ENCODE measurements at regions not wholly inside any gene's neighbourhood (a gene's known extent, or its start where the extent isn't known, plus 50 kb on each side); places are given as distances from the start of the nearest gene placed in this dataset.
"Not testable (repeated sequence)": the region's sequence is repeated elsewhere in the genome, so short reads cannot be mapped to it uniquely, and the experiment has no call there.

DNA sequence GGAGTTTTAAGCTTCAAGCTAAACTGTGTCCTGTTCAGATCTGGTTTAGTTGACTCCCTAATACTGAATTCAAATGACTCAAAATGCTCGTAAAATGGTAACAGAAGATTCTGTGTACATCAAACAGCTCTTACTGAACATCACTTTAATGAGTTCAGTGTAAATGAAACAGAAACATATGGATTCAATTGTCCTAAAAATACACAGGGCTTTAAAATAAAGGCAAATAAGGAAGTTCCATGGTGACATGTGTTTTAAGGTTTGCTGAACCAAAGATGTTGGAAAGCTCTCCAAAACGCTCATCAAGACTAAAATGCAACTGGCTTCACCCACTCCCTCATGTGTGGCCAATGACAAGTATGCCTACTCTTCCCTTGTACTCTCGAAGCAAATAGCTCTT, 340.0 kb upstream of the PIK3R1 start:
- Histone ChIP-seq H3K36me3 (no peaks in the 10 kb centered on the region), H3K27me3 (replicated peaks; ENCODE audit: insufficient read depth) (no peaks in the 10 kb centered on the region), H3K27ac (no peak overlapping the region), H3K9me3 (no peaks in the 10 kb centered on the region), H3K4me1 (ENCODE audit: control insufficient read depth in 1 of 2, low read depth in 2 of 2) (peaks cover 7 to 23% of the 10 kb centered on the region in 2 donors), H3K4me3 (no peak overlapping the region)
- TF ChIP-seq, protein P1, sequence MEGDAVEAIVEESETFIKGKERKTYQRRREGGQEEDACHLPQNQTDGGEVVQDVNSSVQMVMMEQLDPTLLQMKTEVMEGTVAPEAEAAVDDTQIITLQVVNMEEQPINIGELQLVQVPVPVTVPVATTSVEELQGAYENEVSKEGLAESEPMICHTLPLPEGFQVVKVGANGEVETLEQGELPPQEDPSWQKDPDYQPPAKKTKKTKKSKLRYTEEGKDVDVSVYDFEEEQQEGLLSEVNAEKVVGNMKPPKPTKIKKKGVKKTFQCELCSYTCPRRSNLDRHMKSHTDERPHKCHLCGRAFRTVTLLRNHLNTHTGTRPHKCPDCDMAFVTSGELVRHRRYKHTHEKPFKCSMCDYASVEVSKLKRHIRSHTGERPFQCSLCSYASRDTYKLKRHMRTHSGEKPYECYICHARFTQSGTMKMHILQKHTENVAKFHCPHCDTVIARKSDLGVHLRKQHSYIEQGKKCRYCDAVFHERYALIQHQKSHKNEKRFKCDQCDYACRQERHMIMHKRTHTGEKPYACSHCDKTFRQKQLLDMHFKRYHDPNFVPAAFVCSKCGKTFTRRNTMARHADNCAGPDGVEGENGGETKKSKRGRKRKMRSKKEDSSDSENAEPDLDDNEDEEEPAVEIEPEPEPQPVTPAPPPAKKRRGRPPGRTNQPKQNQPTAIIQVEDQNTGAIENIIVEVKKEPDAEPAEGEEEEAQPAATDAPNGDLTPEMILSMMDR (IDR thresholded peaks at IDR 0.05) = no peak
- DNase-seq (ENCODE audit: low spot score) (no peak), ATAC-seq (ENCODE audit: insufficient number of reproducible peaks, low FRiP score, low read depth) (no peak)

DNA sequence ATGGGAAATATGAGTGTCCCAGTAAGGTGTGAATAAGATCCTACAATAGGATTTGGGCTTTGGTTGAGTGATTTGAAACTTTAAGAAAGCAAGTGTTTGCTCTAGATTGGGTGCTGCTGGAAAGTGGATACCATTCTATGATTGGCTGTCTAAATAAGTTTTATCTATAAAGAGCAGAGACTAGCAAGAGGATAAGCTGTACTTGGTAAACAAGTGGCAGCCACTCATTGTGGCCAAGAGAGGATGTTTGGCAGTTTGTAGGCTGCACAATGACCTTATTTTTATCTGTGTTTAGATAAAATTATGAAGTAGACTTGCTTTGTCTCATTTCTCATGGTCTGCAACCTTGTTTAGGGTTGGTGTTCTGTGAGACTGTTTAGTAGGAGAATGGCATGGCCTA, 341.6 kb upstream of the PIK3R1 start:
- no peaks in the 10 kb centered on the region for H3K27me3 ChIP-seq (replicated peaks; ENCODE audit: insufficient read depth)
- DNase-seq (ENCODE audit: low spot score) = no peak
- no peak for ATAC-seq (ENCODE audit: insufficient number of reproducible peaks, low FRiP score, low read depth)

DNA sequence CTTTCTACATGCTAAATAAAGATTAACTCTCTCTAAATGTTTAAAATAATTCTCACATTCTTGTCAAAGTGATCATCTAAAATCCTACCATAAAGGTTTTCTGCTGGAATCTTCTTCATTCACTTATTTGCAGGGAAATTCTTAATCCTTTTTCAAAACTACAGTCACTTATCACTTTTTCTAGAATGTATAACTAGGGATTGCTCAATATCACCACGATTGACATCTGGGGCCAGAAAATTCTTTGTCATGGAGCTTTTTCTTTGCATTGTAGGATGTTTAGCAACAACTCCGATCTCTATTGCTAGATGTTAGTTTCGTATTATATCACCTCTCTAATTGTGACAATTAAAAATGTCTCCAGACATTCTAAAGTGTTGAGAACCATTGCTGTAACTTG, 344.9 kb upstream of the PIK3R1 start:
- TF ChIP-seq, protein P1 (IDR thresholded peaks at IDR 0.05) = no peak
- Histone ChIP-seq H3K9me3 (no peaks in the 10 kb centered on the region), H3K36me3 (no peaks in the 10 kb centered on the region), H3K4me3 (no peak overlapping the region), H3K27ac (no peak overlapping the region), H3K27me3 (replicated peaks; ENCODE audit: insufficient read depth) (no peaks in the 10 kb centered on the region), H3K4me1 (ENCODE audit: control insufficient read depth in 1 of 2, low read depth in 2 of 2) (no peaks in the 10 kb centered on the region)
- DNase-seq (ENCODE audit: low spot score) (no peak), ATAC-seq (ENCODE audit: insufficient number of reproducible peaks, low FRiP score, low read depth) (no peak)

More for the DNA sequence above, 341.6 kb upstream of the PIK3R1 start:
- Histone ChIP-seq H3K36me3 (no peaks in the 10 kb centered on the region), H3K4me3 (no peak overlapping the region), H3K4me1 (ENCODE audit: control insufficient read depth in 1 of 2, low read depth in 2 of 2) (peaks cover 2 to 8% of the 10 kb centered on the region in 2 donors), H3K9me3 (no peaks in the 10 kb centered on the region), H3K27ac (no peak overlapping the region)
- TF ChIP-seq, protein P1 (IDR thresholded peaks at IDR 0.05) = no peak

DNA sequence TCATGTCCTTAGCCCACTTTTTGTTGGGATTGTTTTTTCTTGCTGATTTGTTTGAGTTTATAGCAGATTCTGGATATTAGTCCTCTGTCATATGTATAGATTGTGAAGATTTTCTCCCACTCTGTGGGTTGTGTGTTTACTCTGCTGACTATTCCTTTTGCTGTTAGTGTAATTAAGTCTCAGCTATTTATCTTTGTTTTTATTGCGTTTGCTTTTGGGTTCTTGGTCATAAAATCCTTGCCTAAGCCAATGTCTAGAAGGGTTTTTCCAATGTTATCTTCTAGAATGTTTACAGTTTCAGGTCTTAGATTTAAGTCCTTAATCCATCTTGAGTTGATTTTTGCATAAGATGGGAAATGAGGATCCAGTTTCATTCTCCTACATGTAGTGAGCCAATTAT, 351.2 kb upstream of the PIK3R1 start:
- ATAC-seq (ENCODE audit: insufficient number of reproducible peaks, low FRiP score, low read depth); H3K4me3 ChIP-seq; H3K27me3 ChIP-seq (replicated peaks; ENCODE audit: insufficient read depth); DNase-seq (ENCODE audit: low spot score); H3K9me3 ChIP-seq; H3K27ac ChIP-seq; H3K4me1 ChIP-seq (ENCODE audit: control insufficient read depth in 1 of 2, low read depth in 2 of 2); H3K36me3 ChIP-seq: not testable (repeated sequence)

DNA sequence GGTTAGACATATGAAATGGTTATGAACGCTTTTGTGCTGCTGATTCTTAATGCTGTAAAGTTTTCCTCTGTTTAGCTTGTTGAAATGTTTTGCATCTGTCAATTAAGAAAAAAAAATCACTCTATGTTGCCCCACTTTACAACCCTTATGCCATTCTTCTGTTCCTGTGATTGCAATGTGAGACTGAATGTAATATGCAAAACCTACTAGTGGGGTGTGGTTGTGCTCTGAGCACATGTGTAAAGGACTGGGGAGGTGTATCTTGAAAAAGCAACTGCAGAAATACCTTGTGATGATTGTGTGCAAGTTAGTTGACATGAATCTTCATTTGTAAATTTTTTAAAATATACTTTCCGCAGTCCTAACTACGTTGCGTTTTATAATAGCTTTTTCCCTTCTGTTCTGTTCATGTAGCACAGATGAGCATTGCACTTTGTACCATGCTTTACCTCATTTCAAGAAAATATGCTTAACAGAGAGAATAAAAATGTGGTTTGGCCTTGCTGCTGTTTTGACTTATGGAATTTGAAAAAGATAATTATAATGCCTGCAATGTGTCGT, 357.0 kb upstream of the PIK3R1 start:
- Histone ChIP-seq H3K4me3 (no peak overlapping the region), H3K9me3 (no peaks in the 10 kb centered on the region), H3K36me3 (no peaks in the 10 kb centered on the region), H3K4me1 (ENCODE audit: control insufficient read depth in 1 of 2, low read depth in 2 of 2) (no peaks in the 10 kb centered on the region), H3K27me3 (replicated peaks; ENCODE audit: insufficient read depth) (no peaks in the 10 kb centered on the region), H3K27ac (no peak overlapping the region)
- TF ChIP-seq, protein P1 (IDR thresholded peaks at IDR 0.05) = no peak
- no peak for ATAC-seq (ENCODE audit: insufficient number of reproducible peaks, low FRiP score, low read depth)
- DNase-seq (ENCODE audit: low spot score) = no peak

DNA sequence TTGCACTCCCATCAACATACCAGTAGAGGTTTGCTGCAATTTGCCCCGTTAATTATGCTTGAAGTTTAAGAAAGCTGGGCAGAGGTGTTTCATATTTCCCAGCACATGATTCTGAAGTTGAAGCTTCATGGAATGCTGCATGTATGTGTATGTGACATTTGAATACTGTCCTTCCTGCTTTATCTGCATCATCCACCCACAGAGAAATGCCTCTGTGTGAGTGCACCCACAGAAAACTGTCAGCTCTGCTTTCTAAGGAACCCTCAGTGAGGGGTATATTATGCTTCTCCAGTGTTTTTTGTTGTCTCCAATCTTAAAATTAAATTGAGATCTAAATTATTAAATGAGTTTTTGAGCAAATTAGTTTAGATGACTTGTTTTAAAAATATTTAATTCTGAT, 358.1 kb upstream of the PIK3R1 start:
- Histone ChIP-seq H3K36me3 (no peaks in the 10 kb centered on the region), H3K27ac (no peak overlapping the region), H3K4me3 (no peak overlapping the region), H3K4me1 (ENCODE audit: control insufficient read depth in 1 of 2, low read depth in 2 of 2) (no peaks in the 10 kb centered on the region), H3K9me3 (no peaks in the 10 kb centered on the region), H3K27me3 (replicated peaks; ENCODE audit: insufficient read depth) (no peaks in the 10 kb centered on the region)
- ATAC-seq (ENCODE audit: insufficient number of reproducible peaks, low FRiP score, low read depth) (no peak), DNase-seq (ENCODE audit: low spot score) (no peak)
- TF ChIP-seq, protein P1 (IDR thresholded peaks at IDR 0.05) = no peak
